ENCODE measurements at regions not wholly inside any gene's neighbourhood (a gene's known extent, or its start where the extent isn't known, plus 50 kb on each side); places are given as distances from the start of the nearest gene placed in this dataset.

GRCh38 chr9:31799953-31800609 is 584.4 kb upstream of the ACO1 start:
- no peaks in the 10 kb centered on the region for H3K9me2 ChIP-seq (replicated peaks; ENCODE audit: insufficient read depth, low read length)
- no peak overlapping the region for H2AFZ ChIP-seq (ENCODE audit: low read length)
- peak; percentile 41 for DNase-seq
- no peak overlapping the region for H3K4me2 ChIP-seq (ENCODE audit: low read depth, low read length)
- H3K9ac ChIP-seq (ENCODE audit: low read length), result no peak overlapping the region
- no peak overlapping the region for H3K27ac ChIP-seq (ENCODE audit: low read length)
- no peak overlapping the region for H3K4me3 ChIP-seq (ENCODE audit: low read length)
- TF ChIP-seq EZH2phosphoT487 (IDR thresholded peaks at IDR 0.05; ENCODE audit: low read length) (no peak), CTCF (IDR thresholded peaks at IDR 0.05; ENCODE audit: low read length) (peak; percentile 63), EZH2 (optimal IDR thresholded peaks at IDR 0.05; ENCODE audit: low read depth, low read length) (no peak)
- H3K9me3 ChIP-seq (replicated peaks; ENCODE audit: insufficient read depth, low read length), result no peaks in the 10 kb centered on the region
- H3K4me1 ChIP-seq (ENCODE audit: low read length), result no peaks in the 10 kb centered on the region
- no peaks in the 10 kb centered on the region for H3K36me3 ChIP-seq (replicated peaks; ENCODE audit: insufficient read depth, low read length)
- H4K20me1 ChIP-seq (ENCODE audit: insufficient read depth, low read length), result no peaks in the 10 kb centered on the region
- no peaks in the 10 kb centered on the region for H3K79me2 ChIP-seq (ENCODE audit: low read length)
- H3K27me3 ChIP-seq (replicated peaks; ENCODE audit: insufficient read depth, low read length), result no peaks in the 10 kb centered on the region
- H3F3A ChIP-seq (ENCODE audit: insufficient read depth, low read length), result no peaks in the 10 kb centered on the region

GRCh38 chr9:31807574-31808256 is 576.7 kb upstream of the ACO1 start:
- no peak for DNase-seq
- Histone ChIP-seq H3K27me3 (replicated peaks; ENCODE audit: insufficient read depth, low read length) (no peaks in the 10 kb centered on the region), H3K27ac (ENCODE audit: low read length) (no peak overlapping the region), H3K4me3 (ENCODE audit: low read length) (no peak overlapping the region), H3F3A (ENCODE audit: insufficient read depth, low read length) (no peaks in the 10 kb centered on the region), H4K20me1 (ENCODE audit: insufficient read depth, low read length) (no peaks in the 10 kb centered on the region), H3K79me2 (ENCODE audit: low read length) (no peaks in the 10 kb centered on the region), H3K36me3 (replicated peaks; ENCODE audit: insufficient read depth, low read length) (no peaks in the 10 kb centered on the region), H3K9me3 (replicated peaks; ENCODE audit: insufficient read depth, low read length) (no peaks in the 10 kb centered on the region), H3K4me2 (ENCODE audit: low read depth, low read length) (no peak overlapping the region), H3K4me1 (ENCODE audit: low read length) (no peaks in the 10 kb centered on the region), H2AFZ (ENCODE audit: low read length) (no peak overlapping the region), H3K9me2 (replicated peaks; ENCODE audit: insufficient read depth, low read length) (no peaks in the 10 kb centered on the region), H3K9ac (ENCODE audit: low read length) (no peak overlapping the region)
- TF ChIP-seq CTCF (IDR thresholded peaks at IDR 0.05; ENCODE audit: low read length) (no peak), EZH2phosphoT487 (IDR thresholded peaks at IDR 0.05; ENCODE audit: low read length) (no peak), EZH2 (optimal IDR thresholded peaks at IDR 0.05; ENCODE audit: low read depth, low read length) (no peak)

- Histone ChIP-seq H3K4me2 (ENCODE audit: low read depth, low read length) (no peak overlapping the region), H3K9ac (ENCODE audit: low read length) (no peak overlapping the region), H3F3A (ENCODE audit: insufficient read depth, low read length) (no peaks in the 10 kb centered on the region), H3K4me1 (ENCODE audit: low read length) (no peaks in the 10 kb centered on the region), H3K36me3 (replicated peaks; ENCODE audit: insufficient read depth, low read length) (no peaks in the 10 kb centered on the region), H3K4me3 (ENCODE audit: low read length) (no peak overlapping the region), H3K79me2 (ENCODE audit: low read length) (no peaks in the 10 kb centered on the region), H3K9me2 (replicated peaks; ENCODE audit: insufficient read depth, low read length) (no peaks in the 10 kb centered on the region), H3K27me3 (replicated peaks; ENCODE audit: insufficient read depth, low read length) (no peaks in the 10 kb centered on the region), H3K9me3 (replicated peaks; ENCODE audit: insufficient read depth, low read length) (no peaks in the 10 kb centered on the region), H3K27ac (ENCODE audit: low read length) (no peak overlapping the region), H4K20me1 (ENCODE audit: insufficient read depth, low read length) (no peaks in the 10 kb centered on the region), H2AFZ (ENCODE audit: low read length) (no peak overlapping the region)
- DNase-seq, result no peak
- TF ChIP-seq EZH2phosphoT487 (IDR thresholded peaks at IDR 0.05; ENCODE audit: low read length) (no peak), EZH2 (optimal IDR thresholded peaks at IDR 0.05; ENCODE audit: low read depth, low read length) (no peak), CTCF (IDR thresholded peaks at IDR 0.05; ENCODE audit: low read length) (no peak)
These were observed 575.7 kb upstream of the ACO1 start for GRCh38 chr9:31808766-31809165.
